ENCODE measurements at regions not wholly inside any gene's neighbourhood (a gene's known extent, or its start where the extent isn't known, plus 50 kb on each side); places are given as distances from the start of the nearest gene placed in this dataset.

- POLR2A ChIA-PET (ENCODE audit: unreplicated experiment) = no interaction called here
- no TSS peak for BruUV-seq (replicated peaks)
- no peaks in the 10 kb centered on the region for H3K36me3 ChIP-seq (ENCODE audit: low read depth)
- TF ChIP-seq CTCF (conservative IDR thresholded peaks at IDR 0.05) (no peak), EZH2 (IDR thresholded peaks at IDR 0.05; ENCODE audit: low read depth) (no peak)
- no peaks in the 10 kb centered on the region for H3K27me3 ChIP-seq (ENCODE audit: insufficient read depth, low read depth)
- intact Hi-C loops (cut with micrococcal nuclease; ENCODE audit: unreplicated experiment) = no loop called here
- H3K9me3 ChIP-seq (ENCODE audit: insufficient read depth, low read depth) = 0 out of 2 replicates have a peak, but pooled peaks cover under 1% of the 10 kb centered on the region
- H3F3A ChIP-seq (ENCODE audit: insufficient read depth, low read depth) = no peaks in the 10 kb centered on the region
- no peaks in the 10 kb centered on the region for H3K9me2 ChIP-seq (ENCODE audit: insufficient read depth)
- no peaks in the 10 kb centered on the region for H4K20me1 ChIP-seq (ENCODE audit: insufficient read depth)
- no peak overlapping the region for H3K4me3 ChIP-seq
- H3K27ac ChIP-seq = no peak overlapping the region
- H3K4me1 ChIP-seq (replicated peaks; ENCODE audit: insufficient read depth) = no peaks in the 10 kb centered on the region
- no peak overlapping the region for H2AFZ ChIP-seq
- H3K4me2 ChIP-seq = no peak overlapping the region
- DNase-seq = no peak
- CTCF ChIA-PET = no interaction called here
- no peaks in the 10 kb centered on the region for H3K79me2 ChIP-seq (ENCODE audit: low read depth)
Measured at GRCh38 chr6:45743028-45743615, 272.5 kb downstream of the CLIC5 start.

GRCh38 chr6:45742591-45742990 is 273.1 kb downstream of the CLIC5 start:
- no TSS peak for BruUV-seq (replicated peaks)
- Histone ChIP-seq H3K9me2 (ENCODE audit: insufficient read depth) (no peaks in the 10 kb centered on the region), H3K4me1 (replicated peaks; ENCODE audit: insufficient read depth) (no peaks in the 10 kb centered on the region), H3K79me2 (ENCODE audit: low read depth) (no peaks in the 10 kb centered on the region), H3K27ac (no peak overlapping the region), H4K20me1 (ENCODE audit: insufficient read depth) (no peaks in the 10 kb centered on the region), H3K36me3 (ENCODE audit: low read depth) (no peaks in the 10 kb centered on the region), H3K4me2 (no peak overlapping the region), H3K27me3 (ENCODE audit: insufficient read depth, low read depth) (no peaks in the 10 kb centered on the region), H3K4me3 (no peak overlapping the region), H2AFZ (no peak overlapping the region), H3K9me3 (ENCODE audit: insufficient read depth, low read depth) (no peaks in the 10 kb centered on the region), H3F3A (ENCODE audit: insufficient read depth, low read depth) (no peaks in the 10 kb centered on the region)
- POLR2A ChIA-PET (ENCODE audit: unreplicated experiment) = no interaction called here
- CTCF ChIA-PET = interaction anchor here (0.6 kb wide), 1 partner anchor 481 kb away, joined by 5 read pairs; no protein-coding TSS in a partner anchor
- intact Hi-C loops (cut with micrococcal nuclease; ENCODE audit: unreplicated experiment) = no loop called here
- no peak for DNase-seq
- TF ChIP-seq CTCF (conservative IDR thresholded peaks at IDR 0.05) (no peak), EZH2 (IDR thresholded peaks at IDR 0.05; ENCODE audit: low read depth) (no peak)

GRCh38 chr6:45741437-45742171 is 274.1 kb downstream of the CLIC5 start:
- TF ChIP-seq EZH2 (IDR thresholded peaks at IDR 0.05; ENCODE audit: low read depth) (no peak), CTCF (conservative IDR thresholded peaks at IDR 0.05) (no peak)
- POLR2A ChIA-PET (ENCODE audit: unreplicated experiment) = no interaction called here
- H3K4me2 ChIP-seq = no peak overlapping the region

More at GRCh38 chr6:45741437-45742171, 274.1 kb downstream of the CLIC5 start:
- Histone ChIP-seq H3K27ac (no peak overlapping the region), H3K9me3 (ENCODE audit: insufficient read depth, low read depth) (no peaks in the 10 kb centered on the region), H3F3A (ENCODE audit: insufficient read depth, low read depth) (no peaks in the 10 kb centered on the region), H3K79me2 (ENCODE audit: low read depth) (no peaks in the 10 kb centered on the region), H2AFZ (no peak overlapping the region), H3K4me1 (replicated peaks; ENCODE audit: insufficient read depth) (no peaks in the 10 kb centered on the region), H3K36me3 (ENCODE audit: low read depth) (no peaks in the 10 kb centered on the region), H3K4me3 (no peak overlapping the region), H3K9me2 (ENCODE audit: insufficient read depth) (no peaks in the 10 kb centered on the region), H4K20me1 (ENCODE audit: insufficient read depth) (no peaks in the 10 kb centered on the region), H3K27me3 (ENCODE audit: insufficient read depth, low read depth) (no peaks in the 10 kb centered on the region)
- no TSS peak for BruUV-seq (replicated peaks)
- DNase-seq = no peak
- intact Hi-C loops (cut with micrococcal nuclease; ENCODE audit: unreplicated experiment) = no loop called here
- CTCF ChIA-PET = no interaction called here

Data from PC-9 (cell line).